BE2C (cell line): ENCODE measurements at regions not wholly inside any gene's neighbourhood (a gene's known extent, or its start where the extent isn't known, plus 50 kb on each side); places are given as distances from the start of the nearest gene placed in this dataset.

Source experiments
- DNase-seq: peaks from one replicate; pipeline ENCODE4 v3.0.0-alpha.2; 2020
- H3K27me3 ChIP-seq: fragments of 250-450 bp; sonication (Bioruptor Pico); 2 replicates; pipeline ENCODE4 v1.5.1; 2020; ENCODE audit warnings: mild to moderate bottlenecking
- H3K36me3 ChIP-seq: fragments of 250-450 bp; sonication (Bioruptor Pico); 2 replicates; pipeline ENCODE4 v1.5.1; 2020; ENCODE audit warnings: mild to moderate bottlenecking
- H3K4me1 ChIP-seq: fragments of 250-450 bp; sonication (Bioruptor Pico); 2 replicates; pipeline ENCODE4 v1.5.1; 2020
- H3K4me3 ChIP-seq: 2 replicates; pipeline ENCODE4 v1.5.1; 2011; ENCODE audit warnings: low read depth, low read length
- H3K9me3 ChIP-seq: fragments of 250-450 bp; sonication (Bioruptor Pico); 2 replicates; pipeline ENCODE4 v1.5.1; 2020
- TF ChIP-seq, protein P1 (sequence below): IDR thresholded peaks from 2 replicates; pipeline ENCODE4 v1.5.1; 2012; ENCODE audit warnings: mild to moderate bottlenecking, low read depth, low read length

- TF ChIP-seq, protein P1, sequence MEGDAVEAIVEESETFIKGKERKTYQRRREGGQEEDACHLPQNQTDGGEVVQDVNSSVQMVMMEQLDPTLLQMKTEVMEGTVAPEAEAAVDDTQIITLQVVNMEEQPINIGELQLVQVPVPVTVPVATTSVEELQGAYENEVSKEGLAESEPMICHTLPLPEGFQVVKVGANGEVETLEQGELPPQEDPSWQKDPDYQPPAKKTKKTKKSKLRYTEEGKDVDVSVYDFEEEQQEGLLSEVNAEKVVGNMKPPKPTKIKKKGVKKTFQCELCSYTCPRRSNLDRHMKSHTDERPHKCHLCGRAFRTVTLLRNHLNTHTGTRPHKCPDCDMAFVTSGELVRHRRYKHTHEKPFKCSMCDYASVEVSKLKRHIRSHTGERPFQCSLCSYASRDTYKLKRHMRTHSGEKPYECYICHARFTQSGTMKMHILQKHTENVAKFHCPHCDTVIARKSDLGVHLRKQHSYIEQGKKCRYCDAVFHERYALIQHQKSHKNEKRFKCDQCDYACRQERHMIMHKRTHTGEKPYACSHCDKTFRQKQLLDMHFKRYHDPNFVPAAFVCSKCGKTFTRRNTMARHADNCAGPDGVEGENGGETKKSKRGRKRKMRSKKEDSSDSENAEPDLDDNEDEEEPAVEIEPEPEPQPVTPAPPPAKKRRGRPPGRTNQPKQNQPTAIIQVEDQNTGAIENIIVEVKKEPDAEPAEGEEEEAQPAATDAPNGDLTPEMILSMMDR: no peak
- Histone ChIP-seq H3K27me3 (no peaks in the 10 kb centered on the region), H3K4me3 (no peak overlapping the region), H3K9me3 (no peaks in the 10 kb centered on the region), H3K4me1 (no peaks in the 10 kb centered on the region), H3K36me3 (no peaks in the 10 kb centered on the region)
- no peak for DNase-seq
Observed at GRCh38 chr1:5161372-5161771, 507.0 kb downstream of the AJAP1 start.

GRCh38 chr1:5157175-5157574 lies 502.8 kb downstream of the AJAP1 start:
- Histone ChIP-seq H3K4me1 (no peaks in the 10 kb centered on the region), H3K36me3 (no peaks in the 10 kb centered on the region), H3K4me3 (no peak overlapping the region), H3K27me3 (no peaks in the 10 kb centered on the region), H3K9me3 (no peaks in the 10 kb centered on the region)
- DNase-seq: no peak
- TF ChIP-seq, protein P1: no peak

DNA sequence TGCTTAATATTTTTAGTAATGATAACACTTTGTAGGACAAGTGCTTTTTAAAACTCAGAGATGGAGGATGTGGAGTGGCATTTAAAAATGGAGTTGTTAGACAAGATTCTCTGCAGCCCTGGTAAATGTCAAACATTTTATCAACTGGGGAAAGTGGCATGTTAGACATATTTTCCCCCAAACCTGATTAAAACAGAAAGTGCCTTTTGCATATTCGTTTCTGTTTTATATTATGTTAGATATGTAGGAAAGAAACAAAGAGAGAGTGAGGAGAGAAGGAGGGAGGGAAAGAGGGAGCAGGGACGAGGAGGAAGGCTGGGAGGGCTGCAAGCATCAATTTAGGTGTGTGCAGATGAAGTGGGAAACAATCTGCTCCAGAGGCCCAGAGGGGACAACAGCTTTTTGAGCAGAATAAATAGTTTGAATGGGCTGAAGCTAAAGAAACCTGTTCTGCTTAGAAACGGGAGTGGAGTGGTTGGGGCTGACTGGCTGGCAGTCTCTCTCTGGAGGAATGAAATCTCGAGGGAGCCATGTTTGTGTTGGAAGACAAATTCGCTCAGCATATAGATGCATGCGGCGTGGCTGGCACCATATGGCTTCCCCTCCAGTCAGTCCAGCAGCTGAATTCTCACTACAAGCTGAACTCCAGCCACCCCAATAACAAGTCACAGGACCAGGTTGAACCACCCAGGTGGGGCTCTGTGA lies 502.2 kb downstream of the AJAP1 start:
- Histone ChIP-seq H3K36me3 (no peaks in the 10 kb centered on the region), H3K4me3 (no peak overlapping the region), H3K27me3 (no peaks in the 10 kb centered on the region), H3K9me3 (no peaks in the 10 kb centered on the region), H3K4me1 (no peaks in the 10 kb centered on the region)
- TF ChIP-seq, protein P1: no peak
- no peak for DNase-seq

DNA sequence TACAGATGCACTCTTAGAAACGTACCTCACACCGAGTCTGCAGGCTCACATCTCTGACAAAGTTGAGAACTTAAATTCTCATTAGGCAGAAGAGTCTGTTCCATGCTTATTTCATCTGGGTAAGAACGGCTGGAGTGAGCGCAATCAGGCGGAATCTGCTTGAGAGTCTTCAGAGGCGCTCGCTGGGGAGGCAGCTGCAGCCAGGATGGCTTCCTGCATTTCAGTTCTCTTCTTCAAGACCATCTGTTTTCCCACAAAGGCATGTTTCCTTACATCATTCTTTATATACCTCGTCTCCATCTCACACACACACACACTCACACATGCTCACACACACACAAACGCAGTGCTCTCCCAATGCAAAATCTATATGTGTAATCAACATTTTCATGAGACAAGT lies 497.1 kb downstream of the AJAP1 start:
- DNase-seq: no peak
- no peaks in the 10 kb centered on the region for H3K4me1 ChIP-seq
- no peaks in the 10 kb centered on the region for H3K27me3 ChIP-seq
- no peak overlapping the region for H3K4me3 ChIP-seq
- H3K9me3 ChIP-seq: no peaks in the 10 kb centered on the region
- no peaks in the 10 kb centered on the region for H3K36me3 ChIP-seq
- TF ChIP-seq, protein P1: no peak

DNA sequence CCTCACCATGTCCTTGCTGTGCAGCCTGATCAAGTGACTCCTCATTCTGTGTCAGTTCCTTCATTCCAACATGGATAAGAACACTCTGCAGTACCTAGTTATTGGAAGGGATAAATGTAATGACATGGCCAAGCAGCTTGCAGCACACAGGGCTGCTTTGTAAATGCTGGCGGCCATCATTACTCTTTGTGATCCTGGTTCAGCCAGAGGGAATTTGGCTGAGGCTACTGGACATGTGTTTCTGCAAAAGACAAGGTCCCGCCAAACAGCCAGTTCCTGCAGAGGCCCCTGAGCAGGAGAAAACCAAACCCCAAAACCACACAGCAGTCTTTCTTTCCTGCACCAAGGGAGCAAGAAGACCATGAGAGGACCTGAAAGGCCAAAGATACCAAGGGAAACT lies 495.8 kb downstream of the AJAP1 start:
- no peaks in the 10 kb centered on the region for H3K27me3 ChIP-seq
- no peaks in the 10 kb centered on the region for H3K36me3 ChIP-seq
- TF ChIP-seq, protein P1: no peak
- H3K4me1 ChIP-seq: no peaks in the 10 kb centered on the region
- DNase-seq: no peak
- no peak overlapping the region for H3K4me3 ChIP-seq
- no peaks in the 10 kb centered on the region for H3K9me3 ChIP-seq

DNA sequence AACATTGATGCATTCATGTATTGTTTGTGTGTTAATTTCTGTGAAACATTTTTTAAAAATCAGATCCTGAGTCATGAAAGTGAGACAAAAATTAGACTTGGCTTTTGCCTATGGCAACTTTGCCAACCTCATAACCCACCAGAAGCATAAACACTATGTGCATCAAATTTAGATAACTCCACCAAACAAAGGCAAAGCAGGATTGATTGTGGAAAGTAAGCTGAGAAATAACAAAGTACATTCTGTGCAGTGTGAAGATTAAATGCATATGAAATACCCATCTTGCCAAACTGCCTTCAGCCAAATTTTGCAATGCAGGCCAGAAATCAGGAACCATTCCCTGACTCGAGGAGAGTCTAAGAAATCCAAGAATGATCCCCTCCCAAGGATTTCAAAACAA lies 493.4 kb downstream of the AJAP1 start:
- H3K36me3 ChIP-seq: no peaks in the 10 kb centered on the region
- no peaks in the 10 kb centered on the region for H3K9me3 ChIP-seq
- TF ChIP-seq, protein P1: no peak
- no peaks in the 10 kb centered on the region for H3K27me3 ChIP-seq
- no peaks in the 10 kb centered on the region for H3K4me1 ChIP-seq
- no peak overlapping the region for H3K4me3 ChIP-seq
- DNase-seq: no peak
